Neural cell (in vitro differentiated cells): ENCODE measurements at regions not wholly inside any gene's neighbourhood (a gene's known extent, or its start where the extent isn't known, plus 50 kb on each side); places are given as distances from the start of the nearest gene placed in this dataset.

Experiments
- H2AFZ ChIP-seq: fragments of 200-600, 300-800 bp; sonication (generic), shearing (Covaris generic); 2 replicates; pipeline ENCODE4 v1.6.0; 2014; ENCODE audit warnings: low read depth, mild to moderate bottlenecking, antibody characterized with exemption, low read length, moderate library complexity
- H3F3A ChIP-seq: fragments of 200-600 bp; shearing (Covaris generic); 2 replicates; pipeline ENCODE4 v1.6.1; 2016; ENCODE audit warnings: mild to moderate bottlenecking, moderate library complexity, mixed read lengths, antibody characterized with exemption, low read length; ENCODE audit not compliant: insufficient read depth, poor library complexity, severe bottlenecking
- H3K27ac ChIP-seq: fragments of 200-600, 300-800 bp; sonication (generic), shearing (Covaris generic); 2 replicates; pipeline ENCODE4 v1.5.1; 2014; ENCODE audit warnings: mild to moderate bottlenecking, low read length, moderate library complexity
- H3K27me3 ChIP-seq: fragments of 300-800, 200-600 bp; sonication (generic), shearing (Covaris generic); 2 replicates; pipeline ENCODE4 v1.6.0; 2014; ENCODE audit warnings: mild to moderate bottlenecking, low read depth, low read length, moderate library complexity; ENCODE audit not compliant: insufficient read depth
- H3K36me3 ChIP-seq: fragments of 300-800, 200-600 bp; sonication (generic), shearing (Covaris generic); 2 replicates; pipeline ENCODE4 v1.5.1; 2014; ENCODE audit warnings: mild to moderate bottlenecking, antibody characterized with exemption, low read length, moderate library complexity; ENCODE audit not compliant: insufficient read depth
- H3K4me2 ChIP-seq: fragments of 300-800, 200-600 bp; sonication (generic), shearing (Covaris generic); 2 replicates; pipeline ENCODE4 v1.6.0; 2014; ENCODE audit warnings: mild to moderate bottlenecking, low read length
- H3K4me3 ChIP-seq: fragments of 300-800, 200-600 bp; sonication (generic), shearing (Covaris generic); 2 replicates; pipeline ENCODE4 v1.5.1; 2014; ENCODE audit warnings: mild to moderate bottlenecking, low read length, moderate library complexity
- H3K79me2 ChIP-seq: fragments of 200-600 bp; shearing (Covaris generic); replicated peaks from 2 replicates; pipeline ENCODE4 v1.6.0; 2014; ENCODE audit warnings: mild to moderate bottlenecking, low read length, moderate library complexity; ENCODE audit not compliant: insufficient read depth
- H3K9ac ChIP-seq: fragments of 300-800, 200-600 bp; sonication (generic), shearing (Covaris generic); 2 replicates; pipeline ENCODE4 v1.6.1; 2016; ENCODE audit warnings: mild to moderate bottlenecking, low read length, mixed read lengths
- H3K9me2 ChIP-seq: fragments of 200-600 bp; shearing (Covaris generic); 2 replicates; pipeline ENCODE4 v1.6.1; 2016; ENCODE audit warnings: mild to moderate bottlenecking, low read length, mixed read lengths; ENCODE audit not compliant: insufficient read depth
- H3K9me3 ChIP-seq: fragments of 200-600, 300-800 bp; sonication (generic), shearing (Covaris generic); 2 replicates; pipeline ENCODE4 v1.6.1; 2016; ENCODE audit warnings: mild to moderate bottlenecking, mixed run types, low read length, moderate library complexity, mixed read lengths
- H4K20me1 ChIP-seq: fragments of 200-600 bp; shearing (Covaris generic); 2 replicates; pipeline ENCODE4 v1.6.1; 2016; ENCODE audit warnings: mild to moderate bottlenecking, mixed run types; ENCODE audit not compliant: insufficient read depth
- EP300 ChIP-seq: fragments of 450-650 bp; conservative IDR thresholded peaks from 2 replicates; pipeline ENCODE4 v1.6.1; 2014; ENCODE audit warnings: antibody characterized with exemption, mild to moderate bottlenecking, moderate library complexity; ENCODE audit not compliant: poor library complexity, severe bottlenecking
- EZH2 ChIP-seq: fragments of 200-600, 300-800 bp; shearing (Covaris generic), sonication (generic); IDR thresholded peaks from 2 replicates; pipeline ENCODE4 v1.6.1; 2014; ENCODE audit warnings: antibody characterized with exemption, low read length, borderline replicate concordance, mild to moderate bottlenecking; ENCODE audit not compliant: insufficient read depth, poor library complexity, severe bottlenecking
- MXI1 ChIP-seq: fragments of 450-650 bp; conservative IDR thresholded peaks from 2 replicates; pipeline ENCODE4 v1.6.1; 2014; ENCODE audit warnings: antibody characterized with exemption, mild to moderate bottlenecking; ENCODE audit not compliant: poor library complexity, severe bottlenecking
- POLR2AphosphoS5 ChIP-seq: IDR thresholded peaks from 2 replicates; pipeline ENCODE4 v1.6.1; 2012
- RAD21 ChIP-seq: fragments of 450-650 bp; conservative IDR thresholded peaks from 2 replicates; pipeline ENCODE4 v1.6.1; 2014; ENCODE audit warnings: antibody characterized with exemption, mild to moderate bottlenecking, moderate library complexity
- SMC3 ChIP-seq: fragments of 450-650 bp; conservative IDR thresholded peaks from 2 replicates; pipeline ENCODE4 v1.6.1; 2014; ENCODE audit warnings: antibody characterized with exemption, mild to moderate bottlenecking, moderate library complexity; ENCODE audit not compliant: poor library complexity
- TAF1 ChIP-seq: IDR thresholded peaks from 2 replicates; pipeline ENCODE4 v1.6.1; 2012; ENCODE audit warnings: low read depth
- TF ChIP-seq, protein P1 (sequence below): IDR thresholded peaks from 2 replicates; pipeline ENCODE4 v1.6.1; 2012; ENCODE audit warnings: borderline replicate concordance
- TF ChIP-seq, protein P2 (sequence below): fragments of 450-650 bp; IDR thresholded peaks from 2 replicates; pipeline ENCODE4 v1.5.1; 2014; ENCODE audit warnings: antibody characterized with exemption, mild to moderate bottlenecking, moderate library complexity; ENCODE audit not compliant: poor library complexity, severe bottlenecking

DNA sequence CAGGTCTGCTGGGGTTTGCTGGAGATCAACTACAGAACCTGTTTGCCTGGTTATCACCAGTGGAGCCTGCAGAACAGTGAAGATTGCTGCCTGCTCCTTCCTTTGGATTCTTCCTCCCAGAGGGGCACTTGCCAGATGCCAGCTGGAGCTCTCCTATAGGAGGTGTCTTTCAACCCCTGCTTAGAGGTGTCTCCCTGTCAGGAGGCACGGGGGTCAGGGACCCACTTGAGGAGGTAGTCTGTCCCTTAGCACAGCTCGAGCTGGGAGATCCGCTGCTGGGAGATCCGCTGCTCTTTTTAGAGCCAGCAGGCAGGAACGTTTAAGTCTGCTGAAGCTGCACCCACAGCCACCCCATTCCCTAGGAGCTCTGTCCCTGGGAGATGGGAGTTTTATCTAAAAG is 1806.3 kb upstream of the ADGRL3 start:
- no peaks in the 10 kb centered on the region for H3K79me2 ChIP-seq
- no peaks in the 10 kb centered on the region for H3K9me3 ChIP-seq
- no peaks in the 10 kb centered on the region for H3K9me2 ChIP-seq
- peaks cover 2% of the 10 kb centered on the region for H3F3A ChIP-seq
- no peak overlapping the region for H2AFZ ChIP-seq
- TF ChIP-seq RAD21: no peak
- no peak for TF ChIP-seq POLR2AphosphoS5
- TF ChIP-seq, protein P1, sequence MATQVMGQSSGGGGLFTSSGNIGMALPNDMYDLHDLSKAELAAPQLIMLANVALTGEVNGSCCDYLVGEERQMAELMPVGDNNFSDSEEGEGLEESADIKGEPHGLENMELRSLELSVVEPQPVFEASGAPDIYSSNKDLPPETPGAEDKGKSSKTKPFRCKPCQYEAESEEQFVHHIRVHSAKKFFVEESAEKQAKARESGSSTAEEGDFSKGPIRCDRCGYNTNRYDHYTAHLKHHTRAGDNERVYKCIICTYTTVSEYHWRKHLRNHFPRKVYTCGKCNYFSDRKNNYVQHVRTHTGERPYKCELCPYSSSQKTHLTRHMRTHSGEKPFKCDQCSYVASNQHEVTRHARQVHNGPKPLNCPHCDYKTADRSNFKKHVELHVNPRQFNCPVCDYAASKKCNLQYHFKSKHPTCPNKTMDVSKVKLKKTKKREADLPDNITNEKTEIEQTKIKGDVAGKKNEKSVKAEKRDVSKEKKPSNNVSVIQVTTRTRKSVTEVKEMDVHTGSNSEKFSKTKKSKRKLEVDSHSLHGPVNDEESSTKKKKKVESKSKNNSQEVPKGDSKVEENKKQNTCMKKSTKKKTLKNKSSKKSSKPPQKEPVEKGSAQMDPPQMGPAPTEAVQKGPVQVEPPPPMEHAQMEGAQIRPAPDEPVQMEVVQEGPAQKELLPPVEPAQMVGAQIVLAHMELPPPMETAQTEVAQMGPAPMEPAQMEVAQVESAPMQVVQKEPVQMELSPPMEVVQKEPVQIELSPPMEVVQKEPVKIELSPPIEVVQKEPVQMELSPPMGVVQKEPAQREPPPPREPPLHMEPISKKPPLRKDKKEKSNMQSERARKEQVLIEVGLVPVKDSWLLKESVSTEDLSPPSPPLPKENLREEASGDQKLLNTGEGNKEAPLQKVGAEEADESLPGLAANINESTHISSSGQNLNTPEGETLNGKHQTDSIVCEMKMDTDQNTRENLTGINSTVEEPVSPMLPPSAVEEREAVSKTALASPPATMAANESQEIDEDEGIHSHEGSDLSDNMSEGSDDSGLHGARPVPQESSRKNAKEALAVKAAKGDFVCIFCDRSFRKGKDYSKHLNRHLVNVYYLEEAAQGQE: no peak
- no peak for TF ChIP-seq MXI1
- TF ChIP-seq TAF1: no peak
- no peak for TF ChIP-seq EZH2
- no peak for TF ChIP-seq SMC3
- TF ChIP-seq EP300: no peak
- TF ChIP-seq, protein P2, sequence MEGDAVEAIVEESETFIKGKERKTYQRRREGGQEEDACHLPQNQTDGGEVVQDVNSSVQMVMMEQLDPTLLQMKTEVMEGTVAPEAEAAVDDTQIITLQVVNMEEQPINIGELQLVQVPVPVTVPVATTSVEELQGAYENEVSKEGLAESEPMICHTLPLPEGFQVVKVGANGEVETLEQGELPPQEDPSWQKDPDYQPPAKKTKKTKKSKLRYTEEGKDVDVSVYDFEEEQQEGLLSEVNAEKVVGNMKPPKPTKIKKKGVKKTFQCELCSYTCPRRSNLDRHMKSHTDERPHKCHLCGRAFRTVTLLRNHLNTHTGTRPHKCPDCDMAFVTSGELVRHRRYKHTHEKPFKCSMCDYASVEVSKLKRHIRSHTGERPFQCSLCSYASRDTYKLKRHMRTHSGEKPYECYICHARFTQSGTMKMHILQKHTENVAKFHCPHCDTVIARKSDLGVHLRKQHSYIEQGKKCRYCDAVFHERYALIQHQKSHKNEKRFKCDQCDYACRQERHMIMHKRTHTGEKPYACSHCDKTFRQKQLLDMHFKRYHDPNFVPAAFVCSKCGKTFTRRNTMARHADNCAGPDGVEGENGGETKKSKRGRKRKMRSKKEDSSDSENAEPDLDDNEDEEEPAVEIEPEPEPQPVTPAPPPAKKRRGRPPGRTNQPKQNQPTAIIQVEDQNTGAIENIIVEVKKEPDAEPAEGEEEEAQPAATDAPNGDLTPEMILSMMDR: no peak
- H3K4me2 ChIP-seq: no peak overlapping the region
- no peak overlapping the region for H3K4me3 ChIP-seq
- H4K20me1 ChIP-seq: no peaks in the 10 kb centered on the region
- H3K27me3 ChIP-seq: no peaks in the 10 kb centered on the region
- no peak overlapping the region for H3K27ac ChIP-seq
- H3K9ac ChIP-seq: no peak overlapping the region
- H3K36me3 ChIP-seq: no peaks in the 10 kb centered on the region

DNA sequence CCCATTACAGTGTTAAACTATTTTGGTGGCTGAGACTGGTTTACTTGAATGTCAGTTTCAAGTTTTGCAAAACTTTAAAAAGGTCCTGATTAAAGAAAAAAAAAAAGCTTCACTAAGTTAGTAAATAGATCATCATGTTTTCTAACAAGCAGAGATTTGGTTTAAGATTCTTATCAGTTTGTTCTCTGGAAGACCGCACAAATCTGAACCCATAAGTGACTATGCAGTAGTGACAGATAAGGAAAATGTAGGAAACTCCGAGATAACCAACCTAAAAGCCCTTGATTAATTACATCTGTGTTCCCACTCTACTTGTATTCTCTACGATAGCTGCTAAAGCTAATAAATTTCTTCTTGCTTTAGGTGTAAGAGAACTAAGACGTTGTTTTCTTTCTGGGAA is 1799.8 kb upstream of the ADGRL3 start:
- Histone ChIP-seq H3K9me2 (no peaks in the 10 kb centered on the region), H3K9ac (no peak overlapping the region), H3K79me2 (no peaks in the 10 kb centered on the region), H2AFZ (no peak overlapping the region), H3K36me3 (no peaks in the 10 kb centered on the region), H3K4me2 (no peak overlapping the region), H3F3A (no peaks in the 10 kb centered on the region), H3K27ac (no peak overlapping the region), H3K4me3 (no peak overlapping the region), H3K9me3 (no peaks in the 10 kb centered on the region), H4K20me1 (no peaks in the 10 kb centered on the region), H3K27me3 (no peaks in the 10 kb centered on the region)
- no peak for TF ChIP-seq TAF1

DNA sequence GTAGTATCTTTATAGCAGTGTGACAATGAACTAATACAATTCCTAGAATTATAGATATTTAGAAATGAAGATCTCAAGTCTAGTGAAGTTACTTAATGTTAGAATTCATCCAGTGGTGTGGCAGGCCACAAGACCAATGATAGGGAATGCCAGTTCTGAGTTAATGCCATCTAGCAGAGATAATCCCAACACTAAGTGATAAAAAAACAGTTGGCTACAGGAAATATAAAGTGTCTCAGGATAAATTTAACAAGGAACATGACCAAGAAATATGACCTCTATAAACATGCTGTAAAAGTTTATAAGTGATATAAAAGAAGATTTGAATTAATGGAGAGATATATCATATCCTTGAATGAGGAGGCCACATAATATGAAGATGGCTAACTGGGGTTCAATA is 1790.5 kb upstream of the ADGRL3 start:
- Histone ChIP-seq H3F3A (no peaks in the 10 kb centered on the region), H3K27ac (no peak overlapping the region), H3K4me2 (no peak overlapping the region), H3K9me2 (no peaks in the 10 kb centered on the region), H3K9ac (no peak overlapping the region), H4K20me1 (no peaks in the 10 kb centered on the region), H3K4me3 (no peak overlapping the region), H3K27me3 (no peaks in the 10 kb centered on the region), H3K36me3 (no peaks in the 10 kb centered on the region), H3K9me3 (no peaks in the 10 kb centered on the region), H3K79me2 (no peaks in the 10 kb centered on the region), H2AFZ (no peak overlapping the region)
- TF ChIP-seq EP300: no peak
- TF ChIP-seq RAD21: no peak
- no peak for TF ChIP-seq TAF1
- no peak for TF ChIP-seq SMC3
- TF ChIP-seq, protein P2: no peak
- TF ChIP-seq, protein P1: no peak
- no peak for TF ChIP-seq EZH2
- TF ChIP-seq POLR2AphosphoS5: no peak
- TF ChIP-seq MXI1: no peak
